ENCODE measurements at regions not wholly inside any gene's neighbourhood (a gene's known extent, or its start where the extent isn't known, plus 50 kb on each side); places are given as distances from the start of the nearest gene placed in this dataset.

GRCh38 chr2:128817171-128817570, 498.5 kb upstream of the HS6ST1 start:
- DNase-seq (ENCODE audit: low read depth) = no peak

GRCh38 chr2:128817813-128818212, 499.1 kb upstream of the HS6ST1 start:
- DNase-seq (ENCODE audit: low read depth) = no peak

GRCh38 chr2:128818248-128818647, 499.6 kb upstream of the HS6ST1 start:
- DNase-seq (ENCODE audit: low read depth) = no peak

- DNase-seq (ENCODE audit: low read depth) = no peak
Measured at GRCh38 chr2:128818704-128819491, 500.2 kb upstream of the HS6ST1 start.

- no peak for DNase-seq (ENCODE audit: low read depth)
Measured at GRCh38 chr2:128820452-128820851, 501.8 kb upstream of the HS6ST1 start.

- no peak for DNase-seq (ENCODE audit: low read depth)
Measured at GRCh38 chr2:128821010-128821409, 502.3 kb upstream of the HS6ST1 start.

- DNase-seq (ENCODE audit: low read depth) = no peak
Measured at GRCh38 chr2:128832946-128833663, 514.4 kb upstream of the HS6ST1 start.

GRCh38 chr2:128833664-128834027, 515.0 kb upstream of the HS6ST1 start:
- no peak for DNase-seq (ENCODE audit: low read depth)

GRCh38 chr2:128834207-128834879, 515.7 kb upstream of the HS6ST1 start:
- no peak for DNase-seq (ENCODE audit: low read depth)

- DNase-seq (ENCODE audit: low read depth) = no peak
Measured at GRCh38 chr2:128834880-128835252, 516.2 kb upstream of the HS6ST1 start.

- no peak for DNase-seq (ENCODE audit: low read depth)
Measured at GRCh38 chr2:128835342-128835855, 516.7 kb upstream of the HS6ST1 start.

- DNase-seq (ENCODE audit: low read depth) = no peak
Measured at GRCh38 chr2:128835974-128836373, 517.3 kb upstream of the HS6ST1 start.

GRCh38 chr2:128836559-128837100, 518.0 kb upstream of the HS6ST1 start:
- no peak for DNase-seq (ENCODE audit: low read depth)

- DNase-seq (ENCODE audit: low read depth) = no peak
Measured at GRCh38 chr2:128838244-128838643, 519.6 kb upstream of the HS6ST1 start.

GRCh38 chr2:128841803-128842202, 523.1 kb upstream of the HS6ST1 start:
- no peak for DNase-seq (ENCODE audit: low read depth)

GRCh38 chr2:128867311-128867710, 548.6 kb upstream of the HS6ST1 start:
- no peak for DNase-seq (ENCODE audit: low read depth)

- DNase-seq (ENCODE audit: low read depth) = no peak
Measured at GRCh38 chr2:128867936-128868636, 549.4 kb upstream of the HS6ST1 start.

- no peak for DNase-seq (ENCODE audit: low read depth)
Measured at GRCh38 chr2:128868686-128869551, 550.3 kb upstream of the HS6ST1 start.

GRCh38 chr2:128874608-128875007, 555.9 kb upstream of the HS6ST1 start:
- DNase-seq (ENCODE audit: low read depth) = no peak

GRCh38 chr2:128876986-128877983, 558.6 kb upstream of the HS6ST1 start:
- DNase-seq (ENCODE audit: low read depth) = no peak

Measured in stimulated activated CD8-positive, alpha-beta memory T cell treated with anti-CD3 and anti-CD28 coated beads, Interleukin-4, amount 100 ng/mL, for 24 hours (primary cell).